ENCODE measurements at regions not wholly inside any gene's neighbourhood (a gene's known extent, or its start where the extent isn't known, plus 50 kb on each side); places are given as distances from the start of the nearest gene placed in this dataset.
A peak's percentile ranks its signal among the peaks of the same experiment; 100 is the strongest.

DNA sequence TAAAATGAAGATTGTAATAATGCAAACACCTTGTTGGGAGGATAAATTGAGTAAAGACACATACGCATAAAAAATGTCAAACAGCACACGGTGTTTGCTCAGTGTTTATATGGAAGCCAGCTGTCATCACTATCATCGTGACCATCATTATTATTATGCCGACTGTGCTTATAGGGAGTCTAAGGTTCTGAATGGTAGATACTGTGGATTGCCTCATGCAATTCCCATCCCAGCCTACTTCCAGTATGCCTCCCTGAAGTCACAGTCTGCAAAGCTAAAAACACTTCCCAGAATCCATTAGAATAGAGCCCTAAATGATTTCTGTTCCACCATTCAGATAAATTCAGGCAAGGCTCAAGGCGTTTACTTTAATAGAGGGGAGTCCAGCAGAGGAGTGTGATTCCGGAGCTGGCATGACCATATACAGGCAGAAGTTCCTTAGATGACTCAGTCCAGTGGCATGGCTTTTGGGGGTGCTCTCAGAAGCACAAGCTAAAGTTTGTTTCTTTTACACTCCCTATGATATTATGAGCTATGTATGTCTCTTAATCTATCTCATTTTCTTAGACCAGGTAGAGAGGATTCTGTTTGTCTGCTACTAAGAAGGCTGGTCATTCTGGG lies 148.7 kb downstream of the MEX3B start:
- Histone ChIP-seq H3K4me1 (peaks cover 0 to 14% (median 0%) of the 10 kb centered on the region in 3 donors), H3K4me3 (no peak overlapping the region), H3K27me3 (no peaks in the 10 kb centered on the region), H3K27ac (peak overlapping the region in 2 of 4 donors; percentile 21 to 29), H3K36me3 (no peaks in the 10 kb centered on the region), H3K9me3 (no peaks in the 10 kb centered on the region)
- peak; percentile 69 for ATAC-seq
- 20 to 22% methylated on average over 3 to 6 of the region's 6 CpGs for WGBS, 2 donors (ENCODE audit: low coverage in 1 of 2)
- TF ChIP-seq, protein P1, sequence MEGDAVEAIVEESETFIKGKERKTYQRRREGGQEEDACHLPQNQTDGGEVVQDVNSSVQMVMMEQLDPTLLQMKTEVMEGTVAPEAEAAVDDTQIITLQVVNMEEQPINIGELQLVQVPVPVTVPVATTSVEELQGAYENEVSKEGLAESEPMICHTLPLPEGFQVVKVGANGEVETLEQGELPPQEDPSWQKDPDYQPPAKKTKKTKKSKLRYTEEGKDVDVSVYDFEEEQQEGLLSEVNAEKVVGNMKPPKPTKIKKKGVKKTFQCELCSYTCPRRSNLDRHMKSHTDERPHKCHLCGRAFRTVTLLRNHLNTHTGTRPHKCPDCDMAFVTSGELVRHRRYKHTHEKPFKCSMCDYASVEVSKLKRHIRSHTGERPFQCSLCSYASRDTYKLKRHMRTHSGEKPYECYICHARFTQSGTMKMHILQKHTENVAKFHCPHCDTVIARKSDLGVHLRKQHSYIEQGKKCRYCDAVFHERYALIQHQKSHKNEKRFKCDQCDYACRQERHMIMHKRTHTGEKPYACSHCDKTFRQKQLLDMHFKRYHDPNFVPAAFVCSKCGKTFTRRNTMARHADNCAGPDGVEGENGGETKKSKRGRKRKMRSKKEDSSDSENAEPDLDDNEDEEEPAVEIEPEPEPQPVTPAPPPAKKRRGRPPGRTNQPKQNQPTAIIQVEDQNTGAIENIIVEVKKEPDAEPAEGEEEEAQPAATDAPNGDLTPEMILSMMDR (IDR thresholded peaks at IDR 0.05) = peak in 1 of 4 experiments; percentile 6
- peak; percentile 46 for TF ChIP-seq POLR2AphosphoS5 (IDR thresholded peaks at IDR 0.05)
- TF ChIP-seq POLR2A (IDR thresholded peaks at IDR 0.05) = no peak
- TF ChIP-seq EP300 (IDR thresholded peaks at IDR 0.05) = no peak

DNA sequence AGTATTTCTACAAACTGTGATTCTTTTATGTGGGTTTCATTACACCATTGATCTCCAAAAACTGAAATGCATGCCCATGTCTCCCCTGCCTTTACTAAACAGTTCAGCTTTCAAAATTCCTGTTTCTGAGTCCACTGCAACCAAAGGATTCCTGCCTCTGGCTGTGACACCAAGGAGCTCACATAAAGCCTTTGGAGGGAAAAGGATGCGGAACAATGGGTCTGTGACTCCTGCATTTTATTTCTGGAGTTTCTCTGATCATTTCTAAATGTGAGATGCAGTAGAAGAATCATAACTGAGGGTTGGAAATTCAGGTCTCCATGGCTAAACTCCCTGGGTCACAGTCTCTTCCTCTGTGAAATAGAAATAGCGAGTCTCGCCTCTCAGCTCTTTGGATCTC lies 149.5 kb downstream of the MEX3B start:
- 100% methylated on average over 3 of the region's 3 CpGs; no CpG with 5 or more reads in 1 of the 2 donors for WGBS, 2 donors (ENCODE audit: low coverage in 1 of 2)
- no peaks in the 10 kb centered on the region for H3K9me3 ChIP-seq
- peaks cover 0 to 14% (median 0%) of the 10 kb centered on the region in 3 donors for H3K4me1 ChIP-seq
- H3K27me3 ChIP-seq = no peaks in the 10 kb centered on the region
- peak overlapping the region in 1 of 4 donors; percentile 21 for H3K27ac ChIP-seq
- no peak overlapping the region for H3K4me3 ChIP-seq
- H3K36me3 ChIP-seq = no peaks in the 10 kb centered on the region
- ATAC-seq = no peak
- TF ChIP-seq, protein P1 (IDR thresholded peaks at IDR 0.05) = no peak

DNA sequence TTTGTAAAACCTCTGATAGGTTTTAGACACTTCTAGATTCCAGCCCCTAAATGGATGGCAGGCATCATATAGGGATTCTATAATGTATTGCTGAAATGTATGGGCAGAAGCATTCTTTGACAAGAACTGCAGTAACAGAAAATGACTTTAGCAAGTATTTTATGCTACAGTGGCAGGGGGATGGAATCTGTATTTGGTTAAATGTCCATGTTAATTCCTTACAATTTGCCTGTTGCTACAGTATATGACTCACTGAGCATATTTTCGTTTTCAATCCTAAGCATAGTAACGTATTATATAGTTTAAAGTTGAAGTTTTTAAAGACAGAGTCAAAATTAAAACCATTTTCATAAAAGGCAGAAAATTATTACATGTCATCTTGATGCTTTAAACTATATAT lies 150.1 kb downstream of the MEX3B start:
- peaks cover 0 to 14% (median 0%) of the 10 kb centered on the region in 3 donors for H3K4me1 ChIP-seq
- 76 to 83% methylated on average over 2 of the region's 2 CpGs for WGBS, 2 donors (ENCODE audit: low coverage in 1 of 2)
- H3K27me3 ChIP-seq = no peaks in the 10 kb centered on the region
- H3K27ac ChIP-seq = no peak overlapping the region
- no peaks in the 10 kb centered on the region for H3K36me3 ChIP-seq
- ATAC-seq = no peak
- H3K4me3 ChIP-seq = no peak overlapping the region
- TF ChIP-seq POLR2A (IDR thresholded peaks at IDR 0.05) (no peak), EP300 (IDR thresholded peaks at IDR 0.05) (no peak), POLR2AphosphoS5 (IDR thresholded peaks at IDR 0.05) (no peak)
- TF ChIP-seq, protein P1 (IDR thresholded peaks at IDR 0.05) = no peak
- no peaks in the 10 kb centered on the region for H3K9me3 ChIP-seq

DNA sequence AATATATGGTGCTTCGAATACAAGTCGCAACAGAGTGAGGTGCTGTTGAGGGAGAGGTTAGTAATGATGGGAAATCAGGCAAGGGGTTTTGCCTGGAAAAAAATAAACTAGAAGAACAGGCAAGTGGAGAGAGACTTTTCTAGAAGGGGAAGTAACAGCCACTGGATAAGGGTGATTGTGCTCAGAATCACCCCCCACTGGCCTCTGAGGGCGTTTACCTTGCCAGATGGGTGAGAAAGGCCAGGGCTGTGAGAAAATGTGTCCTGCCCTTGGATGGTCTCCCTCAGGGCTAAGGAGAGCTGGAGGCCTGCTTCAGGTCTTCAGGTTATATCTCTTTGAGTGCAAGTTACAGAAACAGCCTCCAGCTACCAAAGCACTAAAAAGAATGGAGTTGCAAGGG lies 151.8 kb downstream of the MEX3B start:
- 92 to 100% methylated on average over 2 to 3 of the region's 3 CpGs for WGBS, 2 donors (ENCODE audit: low coverage in 1 of 2)
- TF ChIP-seq, protein P1 (IDR thresholded peaks at IDR 0.05) = no peak
- TF ChIP-seq POLR2A (IDR thresholded peaks at IDR 0.05) = no peak
- no peak for TF ChIP-seq EP300 (IDR thresholded peaks at IDR 0.05)
- no peak for TF ChIP-seq POLR2AphosphoS5 (IDR thresholded peaks at IDR 0.05)
- no peaks in the 10 kb centered on the region for H3K36me3 ChIP-seq
- no peak overlapping the region for H3K27ac ChIP-seq
- no peak for ATAC-seq
- H3K27me3 ChIP-seq = no peaks in the 10 kb centered on the region
- peaks cover 0 to 14% (median 0%) of the 10 kb centered on the region in 3 donors for H3K4me1 ChIP-seq
- no peaks in the 10 kb centered on the region for H3K9me3 ChIP-seq
- no peak overlapping the region for H3K4me3 ChIP-seq

DNA sequence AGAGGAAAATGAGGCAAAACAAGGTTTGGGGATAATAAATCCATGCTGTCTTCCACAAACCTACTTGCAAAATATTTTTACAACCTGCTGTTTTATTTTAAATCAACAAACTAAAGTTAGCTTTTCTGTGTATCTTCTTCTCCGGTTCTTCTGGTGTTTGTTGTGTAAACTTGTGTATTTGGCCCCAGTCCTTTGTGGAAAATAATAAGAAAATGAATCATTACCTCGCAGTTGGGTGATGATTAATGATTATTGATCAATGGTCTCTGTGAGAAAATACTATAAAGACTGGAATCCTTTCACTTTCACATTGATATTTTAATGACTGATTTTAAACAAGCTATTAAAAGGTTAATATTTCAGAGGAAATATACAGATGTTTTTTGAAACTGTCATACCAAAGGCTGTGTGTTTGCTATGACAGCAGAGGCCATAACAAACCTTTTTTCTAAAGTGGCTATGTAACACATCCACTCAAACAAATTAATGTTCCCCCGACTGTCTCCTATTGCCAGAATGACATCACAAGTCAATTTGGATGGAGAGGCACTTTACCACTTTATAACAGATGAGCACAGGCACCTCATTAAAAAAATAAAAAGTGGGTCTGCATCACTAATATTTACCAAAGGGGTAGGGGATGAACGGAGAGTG lies 152.5 kb downstream of the MEX3B start:
- H3K27ac ChIP-seq = no peak overlapping the region
- ATAC-seq = no peak
- peaks cover 0 to 22% (median 0%) of the 10 kb centered on the region in 3 donors for H3K4me1 ChIP-seq
- H3K4me3 ChIP-seq = no peak overlapping the region
- TF ChIP-seq, protein P1 (IDR thresholded peaks at IDR 0.05) = no peak
- TF ChIP-seq POLR2AphosphoS5 (IDR thresholded peaks at IDR 0.05) = no peak
- no peak for TF ChIP-seq EP300 (IDR thresholded peaks at IDR 0.05)
- TF ChIP-seq POLR2A (IDR thresholded peaks at IDR 0.05) = no peak
- no peaks in the 10 kb centered on the region for H3K9me3 ChIP-seq
- 40 to 49% methylated on average over 4 of the region's 4 CpGs for WGBS, 2 donors (ENCODE audit: low coverage in 1 of 2)
- no peaks in the 10 kb centered on the region for H3K27me3 ChIP-seq
- no peaks in the 10 kb centered on the region for H3K36me3 ChIP-seq

Measured in gastroesophageal sphincter (tissue), 4 donors.